HepG2 (cell line): ENCODE measurements at regions not wholly inside any gene's neighbourhood (a gene's known extent, or its start where the extent isn't known, plus 50 kb on each side); places are given as distances from the start of the nearest gene placed in this dataset.

Experiments
- ATAC-seq: fragments of 200-7000 bp; cut with Tn5 transposase; 3 replicates; pipeline ENCODE4 v1.9.1; 2020; ENCODE audit warnings: mild to moderate bottlenecking, moderate library complexity
- BruUV-seq: library from RNA; stranded (reverse); fragments of 400-500 nt; replicated peaks from 2 replicates; lab custom pipeline; 2021; lab: Mats Ljungman, UMichigan
- CTCF ChIA-PET: fragments of 300-600 bp; formaldehyde crosslinking; extraction: SDS; loops from one replicate; lab custom pipeline; 2021; ENCODE audit warnings: low total read pairs, inconsistent platforms, low intra/inter-chr PET ratio; lab: Yijun Ruan, JAX
- POLR2A ChIA-PET: fragments of 350-600 bp; sonication (Branson Sonifier 250); formaldehyde crosslinking; loops from one replicate; lab custom pipeline; 2020; ENCODE audit warnings: antibody characterized with exemption, inconsistent platforms; lab: Yijun Ruan, JAX
- DNase-seq: peaks from one replicate; pipeline ENCODE4 v3.0.0-alpha.2; 2015; ENCODE audit warnings: low spot score
- FAIRE-seq: peaks from 3 replicates; lab custom pipeline; 2011; peaks lifted over from hg19 to GRCh38; lab: Jason Lieb, UNC
- H2AFZ ChIP-seq: one replicate; pipeline ENCODE4 v1.6.1; 2011; ENCODE audit warnings: low read length, inconsistent platforms
- H3K27ac ChIP-seq: fragments of 300-600 bp; 3 replicates; pipeline ENCODE4 v1.8.0; 2011; ENCODE audit warnings: mixed run types, mild to moderate bottlenecking, mixed read lengths, low read length, inconsistent platforms; ENCODE audit not compliant: insufficient read depth; ENCODE audit errors: extremely low read length
- H3K27me3 ChIP-seq, 2 experiments: fragments of 200-600 bp in 1 of 2; 2 replicates in 1 of 2; 3 replicates in 1 of 2; pipeline versions ENCODE4 v1.6.0 to v1.8.0; 2011; ENCODE audit warnings: low read length in 2 of 2, mild to moderate bottlenecking in 2 of 2, moderate library complexity in 2 of 2, inconsistent platforms in 1 of 2; ENCODE audit not compliant: insufficient read depth in 2 of 2, control insufficient read depth in 1 of 2
- H3K36me3 ChIP-seq, 2 experiments: fragments of 200-600 bp in 1 of 2; replicated peaks in 1 of 2; 2 replicates in 1 of 2; 3 replicates in 1 of 2; pipeline versions ENCODE4 v1.5.1 to v1.8.0; 2011; ENCODE audit warnings: low read length in 2 of 2, inconsistent platforms in 1 of 2; ENCODE audit not compliant: insufficient read depth in 2 of 2, control insufficient read depth in 1 of 2
- H3K4me1 ChIP-seq: 2 replicates; pipeline ENCODE4 v1.5.1; 2012; ENCODE audit warnings: low read length, inconsistent platforms; ENCODE audit not compliant: insufficient read depth
- H3K4me2 ChIP-seq: 2 replicates; pipeline ENCODE4 v1.6.0; 2011; ENCODE audit warnings: low read depth, low read length, inconsistent platforms
- H3K4me3 ChIP-seq, 3 experiments: fragments of 200-600 bp in 1 of 3; sonication (generic), shearing (Covaris generic) in 1 of 3; replicated peaks in 1 of 3; 2 replicates each; pipeline ENCODE4 v1.5.1; 2011 to 2016; ENCODE audit warnings: low read length in 3 of 3, inconsistent platforms in 2 of 3, low read depth in 2 of 3, mild to moderate bottlenecking in 2 of 3, control low read depth in 1 of 3, mixed read lengths in 1 of 3; ENCODE audit not compliant: insufficient read depth in 1 of 3
- H3K79me2 ChIP-seq: one replicate; pipeline ENCODE4 v1.6.1; 2011; ENCODE audit warnings: low read length, inconsistent platforms; ENCODE audit not compliant: insufficient read depth
- H3K9ac ChIP-seq: 2 replicates; pipeline ENCODE4 v1.6.0; 2011; ENCODE audit warnings: mild to moderate bottlenecking, low read depth, low read length, inconsistent platforms; ENCODE audit not compliant: insufficient read depth
- H3K9me3 ChIP-seq: 2 replicates; pipeline ENCODE4 v1.5.1; 2012; ENCODE audit warnings: mild to moderate bottlenecking, low read length
- H4K20me1 ChIP-seq: 2 replicates; pipeline ENCODE4 v1.6.0; 2011; ENCODE audit warnings: inconsistent platforms, mild to moderate bottlenecking, low read length, moderate library complexity; ENCODE audit not compliant: insufficient read depth
- HMG20A ChIP-seq: IDR thresholded peaks from 2 replicates; pipeline ENCODE4 v1.6.1; 2016; ENCODE audit warnings: borderline replicate concordance
- HMGA1 ChIP-seq: sonication (generic); formaldehyde crosslinking; conservative IDR thresholded peaks from 2 replicates; pipeline ENCODE4 v1.4.0; 2020; ENCODE audit warnings: missing genetic modification reagents
- HNRNPLL ChIP-seq: fragments of 200-400 bp; formaldehyde crosslinking; IDR thresholded peaks from 2 replicates; pipeline ENCODE4 v1.6.1; 2017; ENCODE audit warnings: mild to moderate bottlenecking, low read depth, low read length; ENCODE audit not compliant: poor library complexity, severe bottlenecking
- JUNB ChIP-seq: sonication (generic); formaldehyde crosslinking; IDR thresholded peaks from 2 replicates; pipeline ENCODE4 v1.8.0; 2022; ENCODE audit warnings: missing genetic modification reagents, mild to moderate bottlenecking, borderline replicate concordance
- KLF11 ChIP-seq: IDR thresholded peaks from 2 replicates; pipeline ENCODE4 v1.6.1; 2016; ENCODE audit warnings: missing compliant biosample characterization
- NFYC ChIP-seq: IDR thresholded peaks from 2 replicates; pipeline ENCODE4 v1.6.1; 2016; ENCODE audit warnings: missing genetic modification reagents, missing compliant biosample characterization
- RFXAP ChIP-seq: sonication (generic); formaldehyde crosslinking; IDR thresholded peaks from 2 replicates; pipeline ENCODE4 v1.4.0; 2020; ENCODE audit warnings: missing genetic modification reagents, borderline replicate concordance
- SIN3B ChIP-seq: fragments of 150-350 bp; IDR thresholded peaks from 2 replicates; pipeline ENCODE4 v1.6.1; 2014; ENCODE audit warnings: low read length
- ZBTB8A ChIP-seq: sonication (generic); formaldehyde crosslinking; IDR thresholded peaks from 2 replicates; pipeline ENCODE4 v1.4.0; 2020; ENCODE audit warnings: mild to moderate bottlenecking, low read depth, missing genetic modification reagents, borderline replicate concordance
- ZNF607 ChIP-seq: sonication (generic); formaldehyde crosslinking; IDR thresholded peaks from 2 replicates; pipeline ENCODE4 v1.5.1; 2020; ENCODE audit warnings: missing genetic modification reagents, mild to moderate bottlenecking, borderline replicate concordance
- WGBS: methylation state at CpG from one replicate; pipeline ENCODE4 v1.1.6; 2017; ENCODE audit warnings: low lambda C conversion rate; 5-methylcytosine and 5-hydroxymethylcytosine counted together
- in situ Hi-C: cut with HindIII; loops from 2 replicates; pipeline ENCODE4 v1.10.0; 2017; ENCODE audit warnings: low pct_unique_long_range_greater_than_20kb; ENCODE audit not compliant: extremely low pct_ligation_motif_present
- intact Hi-C: fragments of 100-400 bp; cut with micrococcal nuclease; formaldehyde crosslinking; loops from one replicate; pipeline ENCODE4 v1.10.0; 2022; ENCODE audit not compliant: unreplicated experiment
- TF ChIP-seq, protein P1 (sequence below): sonication (generic); formaldehyde crosslinking; IDR thresholded peaks from 2 replicates; pipeline ENCODE4 v1.4.0; 2020; ENCODE audit warnings: mild to moderate bottlenecking, missing genetic modification reagents
- TF ChIP-seq, protein P2 (sequence below): sonication (generic); formaldehyde crosslinking; IDR thresholded peaks from 2 replicates; pipeline ENCODE4 v1.9.0; 2021; ENCODE audit warnings: mild to moderate bottlenecking, missing genetic modification reagents

DNA sequence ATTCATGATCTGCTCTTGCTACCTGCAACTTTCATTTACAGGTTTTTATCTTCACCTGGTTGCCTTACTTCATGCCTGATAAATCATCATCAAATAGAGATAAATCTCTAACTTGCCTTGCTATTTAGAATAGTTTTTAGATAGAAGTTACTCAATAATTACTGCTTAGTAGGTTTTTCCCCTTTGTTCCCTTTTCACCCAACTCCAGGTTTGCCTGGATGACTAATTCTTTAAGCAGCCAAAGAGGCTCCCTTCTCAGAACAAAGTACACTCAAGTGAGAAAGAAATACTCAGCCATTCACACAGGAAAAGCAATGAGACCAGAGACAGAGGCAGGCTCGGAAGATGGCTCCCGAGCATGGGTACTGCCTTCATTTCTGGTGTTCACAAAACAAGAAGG, 268.1 kb upstream of the CRBN start:
- Histone ChIP-seq H3K36me3 (no peaks in the 10 kb centered on the region), H2AFZ (no peak overlapping the region), H3K9ac (no peak overlapping the region), H3K27ac (no peak overlapping the region), H3K79me2 (no peaks in the 10 kb centered on the region), H3K27me3 (no peaks in the 10 kb centered on the region), H3K9me3 (no peaks in the 10 kb centered on the region), H3K4me1 (no peaks in the 10 kb centered on the region), H3K4me3 (no peak overlapping the region), H3K4me2 (no peak overlapping the region), H4K20me1 (no peaks in the 10 kb centered on the region)
- POLR2A ChIA-PET, result no interaction called here
- DNase-seq, result no peak
- 0% methylated on average over 2 of the region's 2 CpGs for WGBS
- no TSS peak for BruUV-seq
- intact Hi-C loops (no loop called here), in situ Hi-C loops (no loop called here)
- CTCF ChIA-PET, result no interaction called here
- ATAC-seq, result no peak
- no peak for FAIRE-seq
- no peak for TF ChIP-seq SIN3B
- TF ChIP-seq, protein P1, sequence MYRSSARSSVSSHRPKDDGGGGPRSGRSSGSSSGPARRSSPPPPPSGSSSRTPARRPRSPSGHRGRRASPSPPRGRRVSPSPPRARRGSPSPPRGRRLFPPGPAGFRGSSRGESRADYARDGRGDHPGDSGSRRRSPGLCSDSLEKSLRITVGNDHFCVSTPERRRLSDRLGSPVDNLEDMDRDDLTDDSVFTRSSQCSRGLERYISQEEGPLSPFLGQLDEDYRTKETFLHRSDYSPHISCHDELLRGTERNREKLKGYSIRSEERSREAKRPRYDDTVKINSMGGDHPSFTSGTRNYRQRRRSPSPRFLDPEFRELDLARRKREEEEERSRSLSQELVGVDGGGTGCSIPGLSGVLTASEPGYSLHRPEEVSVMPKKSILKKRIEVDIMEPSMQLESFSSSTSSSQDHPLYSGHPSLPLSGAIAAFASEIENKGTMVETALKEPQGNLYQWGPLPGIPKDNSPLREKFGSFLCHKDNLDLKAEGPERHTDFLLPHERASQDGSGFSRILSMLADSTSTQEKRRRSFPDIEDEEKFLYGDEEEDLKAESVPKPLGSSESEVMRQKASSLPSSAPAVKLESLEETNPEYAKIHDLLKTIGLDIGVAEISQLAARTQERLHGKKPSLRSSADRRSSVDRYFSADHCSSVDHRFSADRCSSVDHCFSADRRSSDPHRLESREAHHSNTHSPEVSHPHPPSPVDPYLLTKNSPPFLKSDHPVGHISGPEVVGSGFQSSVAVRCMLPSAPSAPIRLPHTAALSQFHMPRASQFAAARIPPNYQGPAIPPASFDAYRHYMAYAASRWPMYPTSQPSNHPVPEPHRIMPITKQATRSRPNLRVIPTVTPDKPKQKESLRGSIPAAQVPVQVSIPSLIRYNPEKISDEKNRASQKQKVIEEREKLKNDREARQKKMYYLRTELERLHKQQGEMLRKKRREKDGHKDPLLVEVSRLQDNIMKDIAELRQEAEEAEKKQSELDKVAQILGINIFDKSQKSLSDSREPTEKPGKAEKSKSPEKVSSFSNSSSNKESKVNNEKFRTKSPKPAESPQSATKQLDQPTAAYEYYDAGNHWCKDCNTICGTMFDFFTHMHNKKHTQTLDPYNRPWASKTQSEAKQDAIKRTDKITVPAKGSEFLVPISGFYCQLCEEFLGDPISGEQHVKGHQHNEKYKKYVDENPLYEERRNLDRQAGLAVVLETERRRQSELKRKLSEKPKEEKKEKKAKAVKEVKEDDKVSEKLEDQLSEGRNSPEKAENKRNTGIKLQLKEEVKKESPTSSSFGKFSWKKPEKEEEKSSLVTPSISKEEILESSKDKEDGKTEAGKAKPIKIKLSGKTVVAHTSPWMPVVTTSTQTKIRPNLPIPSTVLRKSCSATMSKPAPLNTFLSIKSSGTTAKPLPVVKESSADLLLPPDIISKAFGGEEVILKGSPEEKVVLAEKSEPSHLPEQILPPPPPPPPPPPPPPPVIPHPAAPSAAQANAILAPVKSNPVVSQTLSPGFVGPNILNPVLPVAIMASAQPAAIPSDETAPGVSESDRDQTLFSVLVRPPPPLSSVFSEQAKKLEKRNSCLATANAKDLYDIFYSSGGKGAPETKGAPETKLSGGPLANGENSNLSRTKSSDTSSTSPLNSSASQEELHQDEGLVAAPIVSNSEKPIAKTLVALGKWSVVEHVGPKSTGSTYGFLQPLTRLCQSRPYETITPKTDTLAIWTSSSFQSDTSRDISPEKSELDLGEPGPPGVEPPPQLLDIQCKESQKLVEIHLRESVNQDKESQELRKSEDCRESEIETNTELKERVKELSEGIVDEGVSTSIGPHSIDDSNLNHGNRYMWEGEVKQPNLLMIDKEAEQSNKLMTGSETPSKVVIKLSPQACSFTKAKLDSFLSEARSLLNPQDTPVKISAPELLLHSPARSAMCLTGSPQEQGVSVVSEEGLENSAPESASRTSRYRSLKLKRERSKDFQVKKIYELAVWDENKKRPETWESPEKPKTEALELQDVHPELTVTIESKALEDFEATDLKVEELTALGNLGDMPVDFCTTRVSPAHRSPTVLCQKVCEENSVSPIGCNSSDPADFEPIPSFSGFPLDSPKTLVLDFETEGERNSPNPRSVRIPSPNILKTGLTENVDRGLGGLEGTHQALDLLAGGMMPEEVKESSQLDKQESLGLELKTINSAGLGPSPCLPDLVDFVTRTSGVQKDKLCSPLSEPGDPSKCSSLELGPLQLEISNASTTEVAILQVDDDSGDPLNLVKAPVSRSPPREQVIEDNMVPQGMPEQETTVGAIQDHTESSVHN, result no peak
- TF ChIP-seq ZNF607 (CRISPR knock-in tag), result no peak
- TF ChIP-seq HNRNPLL, result no peak
- no peak for TF ChIP-seq JUNB (CRISPR knock-in tag)
- no peak for TF ChIP-seq NFYC (CRISPR knock-in tag)
- no peak for TF ChIP-seq KLF11 (CRISPR knock-in tag)
- TF ChIP-seq HMG20A, result no peak
- no peak for TF ChIP-seq RFXAP
- TF ChIP-seq ZBTB8A, result no peak
- TF ChIP-seq, protein P2, sequence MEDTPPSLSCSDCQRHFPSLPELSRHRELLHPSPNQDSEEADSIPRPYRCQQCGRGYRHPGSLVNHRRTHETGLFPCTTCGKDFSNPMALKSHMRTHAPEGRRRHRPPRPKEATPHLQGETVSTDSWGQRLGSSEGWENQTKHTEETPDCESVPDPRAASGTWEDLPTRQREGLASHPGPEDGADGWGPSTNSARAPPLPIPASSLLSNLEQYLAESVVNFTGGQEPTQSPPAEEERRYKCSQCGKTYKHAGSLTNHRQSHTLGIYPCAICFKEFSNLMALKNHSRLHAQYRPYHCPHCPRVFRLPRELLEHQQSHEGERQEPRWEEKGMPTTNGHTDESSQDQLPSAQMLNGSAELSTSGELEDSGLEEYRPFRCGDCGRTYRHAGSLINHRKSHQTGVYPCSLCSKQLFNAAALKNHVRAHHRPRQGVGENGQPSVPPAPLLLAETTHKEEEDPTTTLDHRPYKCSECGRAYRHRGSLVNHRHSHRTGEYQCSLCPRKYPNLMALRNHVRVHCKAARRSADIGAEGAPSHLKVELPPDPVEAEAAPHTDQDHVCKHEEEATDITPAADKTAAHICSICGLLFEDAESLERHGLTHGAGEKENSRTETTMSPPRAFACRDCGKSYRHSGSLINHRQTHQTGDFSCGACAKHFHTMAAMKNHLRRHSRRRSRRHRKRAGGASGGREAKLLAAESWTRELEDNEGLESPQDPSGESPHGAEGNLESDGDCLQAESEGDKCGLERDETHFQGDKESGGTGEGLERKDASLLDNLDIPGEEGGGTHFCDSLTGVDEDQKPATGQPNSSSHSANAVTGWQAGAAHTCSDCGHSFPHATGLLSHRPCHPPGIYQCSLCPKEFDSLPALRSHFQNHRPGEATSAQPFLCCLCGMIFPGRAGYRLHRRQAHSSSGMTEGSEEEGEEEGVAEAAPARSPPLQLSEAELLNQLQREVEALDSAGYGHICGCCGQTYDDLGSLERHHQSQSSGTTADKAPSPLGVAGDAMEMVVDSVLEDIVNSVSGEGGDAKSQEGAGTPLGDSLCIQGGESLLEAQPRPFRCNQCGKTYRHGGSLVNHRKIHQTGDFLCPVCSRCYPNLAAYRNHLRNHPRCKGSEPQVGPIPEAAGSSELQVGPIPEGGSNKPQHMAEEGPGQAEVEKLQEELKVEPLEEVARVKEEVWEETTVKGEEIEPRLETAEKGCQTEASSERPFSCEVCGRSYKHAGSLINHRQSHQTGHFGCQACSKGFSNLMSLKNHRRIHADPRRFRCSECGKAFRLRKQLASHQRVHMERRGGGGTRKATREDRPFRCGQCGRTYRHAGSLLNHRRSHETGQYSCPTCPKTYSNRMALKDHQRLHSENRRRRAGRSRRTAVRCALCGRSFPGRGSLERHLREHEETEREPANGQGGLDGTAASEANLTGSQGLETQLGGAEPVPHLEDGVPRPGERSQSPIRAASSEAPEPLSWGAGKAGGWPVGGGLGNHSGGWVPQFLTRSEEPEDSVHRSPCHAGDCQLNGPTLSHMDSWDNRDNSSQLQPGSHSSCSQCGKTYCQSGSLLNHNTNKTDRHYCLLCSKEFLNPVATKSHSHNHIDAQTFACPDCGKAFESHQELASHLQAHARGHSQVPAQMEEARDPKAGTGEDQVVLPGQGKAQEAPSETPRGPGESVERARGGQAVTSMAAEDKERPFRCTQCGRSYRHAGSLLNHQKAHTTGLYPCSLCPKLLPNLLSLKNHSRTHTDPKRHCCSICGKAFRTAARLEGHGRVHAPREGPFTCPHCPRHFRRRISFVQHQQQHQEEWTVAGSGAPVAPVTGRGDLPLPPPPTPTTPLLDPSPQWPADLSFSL (CRISPR knock-in tag), result no peak
- no peak for TF ChIP-seq HMGA1
